OCI-LY7 (cell line): ENCODE measurements at regions not wholly inside any gene's neighbourhood (a gene's known extent, or its start where the extent isn't known, plus 50 kb on each side); places are given as distances from the start of the nearest gene placed in this dataset.

Experiments
- EZH2phosphoT487 ChIP-seq: fragments of 200-600 bp; sonication (generic); IDR thresholded peaks from 2 replicates; pipeline ENCODE4 v1.6.1; 2018; ENCODE audit warnings: low read depth, borderline replicate concordance, mild to moderate bottlenecking, mixed run types, antibody characterized with exemption, low read length, moderate library complexity, mixed read lengths
- TF ChIP-seq, protein P1 (sequence below): fragments of 200-600 bp; sonication (generic); conservative IDR thresholded peaks from 2 replicates; pipeline ENCODE4 v1.5.1; 2014; ENCODE audit warnings: mild to moderate bottlenecking, antibody characterized with exemption, low read length, moderate library complexity, mixed read lengths

DNA sequence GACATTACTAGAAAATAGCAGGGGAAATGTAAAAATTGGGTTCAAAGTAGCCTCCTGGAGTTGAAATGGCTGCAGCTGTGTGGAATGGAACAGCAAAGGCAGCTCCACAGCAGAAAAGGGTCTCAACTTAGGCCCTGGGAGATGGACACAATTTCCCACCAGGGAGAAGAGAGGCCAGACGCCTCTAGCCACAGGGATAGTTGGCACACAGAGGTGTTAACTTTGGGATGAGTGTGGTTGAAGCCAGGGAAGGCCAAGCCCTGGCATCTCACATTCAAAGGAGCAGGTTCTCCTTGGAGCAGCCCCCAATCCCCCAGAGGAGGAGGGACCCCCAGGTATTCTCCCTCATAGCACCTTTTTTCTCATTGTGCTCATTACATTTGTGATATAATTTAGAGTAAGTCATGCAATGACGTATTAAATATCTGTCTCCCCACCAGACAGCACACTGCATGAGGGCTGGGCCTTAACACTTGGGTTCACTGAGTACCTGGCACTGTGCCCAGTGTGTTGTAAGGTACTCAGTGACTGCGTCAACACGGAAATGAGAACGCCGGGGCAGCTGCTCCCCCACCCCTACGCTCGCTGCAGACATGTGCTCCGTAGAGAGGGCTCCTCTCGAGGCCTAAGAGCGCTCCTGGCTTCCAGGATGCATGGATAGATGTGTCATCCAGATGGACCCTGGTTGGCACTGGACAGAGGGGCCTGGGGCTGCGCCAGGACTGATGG is 76.0 kb upstream of the CD93 start:
- TF ChIP-seq, protein P1, sequence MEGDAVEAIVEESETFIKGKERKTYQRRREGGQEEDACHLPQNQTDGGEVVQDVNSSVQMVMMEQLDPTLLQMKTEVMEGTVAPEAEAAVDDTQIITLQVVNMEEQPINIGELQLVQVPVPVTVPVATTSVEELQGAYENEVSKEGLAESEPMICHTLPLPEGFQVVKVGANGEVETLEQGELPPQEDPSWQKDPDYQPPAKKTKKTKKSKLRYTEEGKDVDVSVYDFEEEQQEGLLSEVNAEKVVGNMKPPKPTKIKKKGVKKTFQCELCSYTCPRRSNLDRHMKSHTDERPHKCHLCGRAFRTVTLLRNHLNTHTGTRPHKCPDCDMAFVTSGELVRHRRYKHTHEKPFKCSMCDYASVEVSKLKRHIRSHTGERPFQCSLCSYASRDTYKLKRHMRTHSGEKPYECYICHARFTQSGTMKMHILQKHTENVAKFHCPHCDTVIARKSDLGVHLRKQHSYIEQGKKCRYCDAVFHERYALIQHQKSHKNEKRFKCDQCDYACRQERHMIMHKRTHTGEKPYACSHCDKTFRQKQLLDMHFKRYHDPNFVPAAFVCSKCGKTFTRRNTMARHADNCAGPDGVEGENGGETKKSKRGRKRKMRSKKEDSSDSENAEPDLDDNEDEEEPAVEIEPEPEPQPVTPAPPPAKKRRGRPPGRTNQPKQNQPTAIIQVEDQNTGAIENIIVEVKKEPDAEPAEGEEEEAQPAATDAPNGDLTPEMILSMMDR, result no peak
- no peak for TF ChIP-seq EZH2phosphoT487
